ENCODE measurements at regions not wholly inside any gene's neighbourhood (a gene's known extent, or its start where the extent isn't known, plus 50 kb on each side); places are given as distances from the start of the nearest gene placed in this dataset.
"Not testable (repeated sequence)": the region's sequence is repeated elsewhere in the genome, so short reads cannot be mapped to it uniquely, and the experiment has no call there.

GRCh38 chr6:86203044-86203443, 560.4 kb upstream of the SYNCRIP start:
- no peak for DNase-seq

GRCh38 chr6:86193821-86194220, 551.1 kb upstream of the SYNCRIP start:
- DNase-seq = no peak

- no peak for DNase-seq
These were observed 549.4 kb upstream of the SYNCRIP start for GRCh38 chr6:86192123-86192522.

GRCh38 chr6:86175149-86175548, 532.5 kb upstream of the SYNCRIP start:
- DNase-seq = not testable (repeated sequence)

- DNase-seq = no peak
These were observed 512.2 kb upstream of the SYNCRIP start for GRCh38 chr6:86154852-86155251.

GRCh38 chr6:86153521-86153920, 510.8 kb upstream of the SYNCRIP start:
- DNase-seq = no peak

- no peak for DNase-seq
These were observed 509.9 kb upstream of the SYNCRIP start for GRCh38 chr6:86152546-86152945.

- DNase-seq = no peak
These were observed 505.9 kb upstream of the SYNCRIP start for GRCh38 chr6:86148586-86148985.

GRCh38 chr6:86147859-86148258, 505.2 kb upstream of the SYNCRIP start:
- no peak for DNase-seq

GRCh38 chr6:86147311-86147710, 504.6 kb upstream of the SYNCRIP start:
- no peak for DNase-seq

GRCh38 chr6:86146751-86147150, 504.1 kb upstream of the SYNCRIP start:
- DNase-seq = not testable (repeated sequence)

GRCh38 chr6:86142326-86142725, 499.6 kb upstream of the SYNCRIP start:
- no peak for DNase-seq

- no peak for DNase-seq
These were observed 485.6 kb upstream of the SYNCRIP start for GRCh38 chr6:86128130-86128814.

- no peak for DNase-seq
These were observed 479.4 kb upstream of the SYNCRIP start for GRCh38 chr6:86122086-86122485.

GRCh38 chr6:86118271-86118670, 475.6 kb upstream of the SYNCRIP start:
- no peak for DNase-seq

- DNase-seq = no peak
These were observed 465.3 kb upstream of the SYNCRIP start for GRCh38 chr6:86107985-86108384.

- DNase-seq = no peak
These were observed 445.3 kb upstream of the SYNCRIP start for GRCh38 chr6:86087954-86088353.

- DNase-seq = no peak
These were observed 437.3 kb upstream of the SYNCRIP start for GRCh38 chr6:86079938-86080337.

- no peak for DNase-seq
These were observed 427.5 kb upstream of the SYNCRIP start for GRCh38 chr6:86070151-86070550.

GRCh38 chr6:86065002-86065401, 422.3 kb upstream of the SYNCRIP start:
- DNase-seq = not testable (repeated sequence)

- DNase-seq = not testable (repeated sequence)
These were observed 414.8 kb upstream of the SYNCRIP start for GRCh38 chr6:86057293-86057980.

GRCh38 chr6:86045038-86045437, 402.4 kb upstream of the SYNCRIP start:
- DNase-seq = no peak

GRCh38 chr6:86042214-86042613, 399.5 kb upstream of the SYNCRIP start:
- DNase-seq = no peak

- DNase-seq = no peak
These were observed 389.0 kb upstream of the SYNCRIP start for GRCh38 chr6:86031713-86032112.

GRCh38 chr6:86030875-86031274, 388.2 kb upstream of the SYNCRIP start:
- no peak for DNase-seq
